GM20000 (cell line): ENCODE measurements at regions not wholly inside any gene's neighbourhood (a gene's known extent, or its start where the extent isn't known, plus 50 kb on each side); places are given as distances from the start of the nearest gene placed in this dataset.

Experiments
- DNase-seq: peaks from one replicate; pipeline ENCODE4 v3.0.0; 2012; ENCODE audit warnings: low spot score
- TF ChIP-seq, protein P1 (sequence below): IDR thresholded peaks from 2 replicates; pipeline ENCODE4 v1.5.1; 2012; ENCODE audit warnings: mild to moderate bottlenecking, control low read depth; ENCODE audit errors: extremely low read depth, missing control alignments

DNA sequence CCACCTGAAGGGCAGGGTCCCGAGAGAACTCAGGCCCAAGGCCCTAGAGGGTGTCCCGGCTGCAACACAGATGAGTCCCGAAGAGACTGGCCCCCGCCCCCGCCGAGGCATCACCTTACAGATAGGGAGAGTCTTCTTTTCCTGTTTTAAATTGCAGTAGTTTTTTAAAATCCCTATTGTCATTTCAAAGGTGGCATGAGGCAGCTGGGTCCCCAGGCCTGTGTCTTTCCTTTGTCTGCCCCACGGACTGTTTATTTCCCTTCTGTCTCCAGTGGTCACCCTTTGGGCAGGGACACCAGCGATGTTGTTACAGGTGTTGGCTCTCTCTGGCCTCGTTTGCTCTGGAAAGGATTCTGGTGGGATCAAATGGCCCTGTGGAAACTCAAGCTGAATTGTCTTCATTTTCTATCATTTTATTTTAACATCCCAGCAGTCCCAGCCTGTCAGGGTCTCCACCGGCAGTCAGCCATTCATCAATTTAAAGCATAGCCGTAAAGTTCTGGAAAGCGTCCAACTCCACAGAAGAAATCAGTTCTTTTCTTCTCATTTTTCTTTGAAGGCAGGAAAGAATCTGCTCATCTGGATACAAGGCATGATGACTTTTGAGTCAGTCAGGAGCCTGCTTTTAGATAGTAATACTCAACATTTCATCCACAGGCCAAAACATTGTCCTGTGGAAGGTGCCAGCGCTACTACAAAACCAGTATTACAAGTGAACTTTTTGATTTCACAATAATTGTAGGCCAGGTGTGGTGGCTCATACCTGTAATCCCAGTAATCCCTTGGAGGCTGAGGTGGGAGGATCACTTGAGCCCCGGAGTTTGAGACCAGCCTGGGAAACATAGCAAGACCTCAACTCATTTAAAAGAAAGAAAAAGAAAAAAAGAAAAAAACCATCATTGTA lies 96.2 kb downstream of the HES1 start:
- no peak for DNase-seq
- TF ChIP-seq, protein P1, sequence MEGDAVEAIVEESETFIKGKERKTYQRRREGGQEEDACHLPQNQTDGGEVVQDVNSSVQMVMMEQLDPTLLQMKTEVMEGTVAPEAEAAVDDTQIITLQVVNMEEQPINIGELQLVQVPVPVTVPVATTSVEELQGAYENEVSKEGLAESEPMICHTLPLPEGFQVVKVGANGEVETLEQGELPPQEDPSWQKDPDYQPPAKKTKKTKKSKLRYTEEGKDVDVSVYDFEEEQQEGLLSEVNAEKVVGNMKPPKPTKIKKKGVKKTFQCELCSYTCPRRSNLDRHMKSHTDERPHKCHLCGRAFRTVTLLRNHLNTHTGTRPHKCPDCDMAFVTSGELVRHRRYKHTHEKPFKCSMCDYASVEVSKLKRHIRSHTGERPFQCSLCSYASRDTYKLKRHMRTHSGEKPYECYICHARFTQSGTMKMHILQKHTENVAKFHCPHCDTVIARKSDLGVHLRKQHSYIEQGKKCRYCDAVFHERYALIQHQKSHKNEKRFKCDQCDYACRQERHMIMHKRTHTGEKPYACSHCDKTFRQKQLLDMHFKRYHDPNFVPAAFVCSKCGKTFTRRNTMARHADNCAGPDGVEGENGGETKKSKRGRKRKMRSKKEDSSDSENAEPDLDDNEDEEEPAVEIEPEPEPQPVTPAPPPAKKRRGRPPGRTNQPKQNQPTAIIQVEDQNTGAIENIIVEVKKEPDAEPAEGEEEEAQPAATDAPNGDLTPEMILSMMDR: no peak

DNA sequence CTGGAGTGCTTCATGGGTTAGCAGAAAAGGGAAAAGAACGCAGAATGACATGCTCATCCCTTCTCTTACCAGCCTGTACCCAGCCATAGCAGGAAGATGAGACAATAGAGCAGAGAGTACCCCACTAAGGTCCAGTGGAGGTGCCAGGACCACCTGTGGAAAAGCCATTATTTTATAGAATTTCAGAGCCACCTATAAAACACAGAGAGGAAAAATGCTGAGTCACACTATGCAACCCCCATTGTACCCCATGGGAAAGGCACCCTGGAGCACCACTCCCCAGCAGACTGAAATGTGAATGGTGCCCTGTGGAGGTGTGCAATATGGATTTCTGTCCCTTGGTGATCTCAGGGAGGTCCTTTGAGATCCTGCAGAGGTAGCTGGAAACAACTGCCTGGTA lies 97.2 kb downstream of the HES1 start:
- DNase-seq: no peak
- TF ChIP-seq, protein P1: no peak

DNA sequence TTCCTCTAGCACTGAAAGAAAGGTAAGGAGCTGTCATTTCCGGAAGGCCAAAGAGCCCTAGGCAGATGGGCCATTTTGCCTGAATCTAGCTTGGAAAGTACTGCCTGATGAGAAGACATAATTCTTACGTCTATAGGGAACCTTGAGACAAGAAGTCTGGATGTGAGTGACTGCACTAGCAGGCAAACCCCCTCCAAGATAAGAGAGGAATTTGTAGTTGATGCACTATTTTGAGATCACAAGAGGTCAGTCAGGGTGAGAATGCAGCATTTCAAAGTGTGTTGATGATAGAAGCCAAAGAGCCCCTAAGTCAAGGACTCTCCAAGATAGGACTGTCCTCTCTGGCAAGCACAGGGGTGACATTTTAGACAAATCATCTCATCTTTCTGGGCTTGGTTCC lies 99.2 kb downstream of the HES1 start:
- no peak for DNase-seq
- TF ChIP-seq, protein P1: no peak

DNA sequence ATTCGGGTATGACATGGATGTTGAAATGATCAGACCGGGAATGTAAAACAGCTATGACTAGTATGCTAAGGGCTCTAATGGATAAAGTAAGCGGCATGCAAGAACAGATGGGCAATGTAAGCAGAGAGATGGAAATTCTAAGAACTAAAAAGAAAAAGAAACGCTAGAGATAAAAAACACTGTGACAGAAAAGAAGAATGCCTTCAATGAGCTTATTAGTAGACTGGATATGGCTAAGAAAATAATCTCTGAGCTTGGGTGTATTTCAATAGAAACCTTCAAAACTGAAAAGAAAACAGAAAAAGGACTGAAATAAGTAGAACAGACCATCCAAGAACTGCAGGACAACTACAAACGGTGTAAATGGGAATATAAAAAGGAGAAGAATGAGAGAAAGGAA lies 101.2 kb downstream of the HES1 start:
- DNase-seq: no peak
- TF ChIP-seq, protein P1: no peak

DNA sequence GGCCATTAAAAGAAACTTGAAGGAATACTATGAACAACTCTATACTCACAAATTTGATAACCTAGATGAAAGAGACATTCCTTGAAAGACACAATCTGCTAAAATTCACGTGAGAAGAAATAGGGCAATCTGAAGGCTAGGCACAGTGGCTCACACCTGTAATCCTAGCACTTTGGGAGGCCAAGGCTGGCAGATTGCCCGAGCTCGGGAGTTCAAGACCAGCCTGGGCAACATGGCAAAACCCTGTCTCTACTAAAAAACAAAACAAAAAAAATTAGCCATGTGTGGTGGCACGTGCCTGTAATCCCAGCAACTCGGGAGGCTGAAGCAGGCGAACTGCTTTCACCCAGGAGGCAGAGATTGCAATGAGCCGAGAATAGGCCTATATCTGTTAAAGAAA lies 104.8 kb downstream of the HES1 start:
- TF ChIP-seq, protein P1: no peak
- no peak for DNase-seq

DNA sequence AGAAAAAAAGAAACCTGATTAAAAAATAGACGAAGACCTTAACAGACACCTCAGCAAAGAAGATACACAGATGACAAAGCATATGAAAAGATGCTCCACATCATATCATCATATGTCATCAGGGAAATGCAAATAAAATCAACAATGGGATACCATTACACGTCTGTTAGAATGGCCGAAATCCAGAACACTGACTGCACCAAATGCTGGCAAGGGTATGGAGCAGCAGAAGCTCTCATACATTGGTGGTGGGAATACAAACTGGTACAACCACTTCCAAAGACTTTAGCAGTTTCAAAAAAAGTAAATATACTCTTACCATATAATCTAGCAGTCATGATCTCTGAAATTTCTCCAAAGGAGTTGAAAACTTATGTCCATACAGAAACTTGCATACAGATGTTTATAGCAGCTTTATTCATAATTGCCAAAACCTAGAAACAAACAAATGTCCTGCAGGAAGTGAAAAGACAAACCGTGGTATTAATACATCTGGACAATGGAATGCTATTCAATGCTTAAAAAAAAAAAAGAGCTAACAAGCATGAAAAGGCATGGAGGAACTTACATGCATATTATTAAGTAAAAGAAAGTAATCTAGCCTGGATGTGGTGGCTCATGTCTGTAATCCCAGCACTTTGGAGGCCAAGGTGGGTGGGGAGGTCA lies 107.4 kb downstream of the HES1 start:
- TF ChIP-seq, protein P1: no peak
- no peak for DNase-seq

DNA sequence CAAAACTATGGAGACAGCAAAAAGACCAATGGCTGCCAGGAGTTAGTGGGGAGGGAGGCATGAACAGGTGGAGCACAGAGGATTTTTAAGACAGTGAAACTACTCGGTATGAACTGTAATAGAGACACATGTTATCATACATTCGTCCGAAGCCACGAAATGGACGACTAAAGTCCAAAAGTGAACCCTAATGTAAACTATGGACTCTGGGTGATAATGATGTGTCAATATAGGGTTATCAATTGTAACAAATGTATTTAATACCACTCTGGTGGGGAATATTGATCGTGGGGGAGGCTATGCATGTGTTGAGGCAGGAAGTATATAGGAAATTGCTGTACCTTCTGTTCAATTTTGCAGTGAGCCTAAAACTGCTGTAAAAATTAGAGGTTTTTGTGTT lies 107.0 kb downstream of the CPN2 start:
- TF ChIP-seq, protein P1: no peak
- DNase-seq: no peak
